KMS-11 (cell line): ENCODE measurements at regions not wholly inside any gene's neighbourhood (a gene's known extent, or its start where the extent isn't known, plus 50 kb on each side); places are given as distances from the start of the nearest gene placed in this dataset.

Source experiments
- H2AFZ ChIP-seq: fragments of 200-600 bp; sonication (generic); 2 replicates; pipeline ENCODE4 v1.6.1; 2016; ENCODE audit warnings: antibody characterized with exemption, mixed run types, low read depth
- H3K27ac ChIP-seq: fragments of 200-600 bp; sonication (generic); 2 replicates; pipeline ENCODE4 v1.6.1; 2016; ENCODE audit warnings: mild to moderate bottlenecking, mixed run types
- H3K27me3 ChIP-seq: fragments of 200-600 bp; sonication (generic); 2 replicates; pipeline ENCODE4 v1.6.1; 2017; ENCODE audit warnings: mild to moderate bottlenecking, low read depth, mixed run types, moderate library complexity; ENCODE audit not compliant: insufficient read depth
- H3K36me3 ChIP-seq: fragments of 200-600 bp; sonication (generic); 2 replicates; pipeline ENCODE4 v1.6.1; 2017; ENCODE audit warnings: mild to moderate bottlenecking, mixed run types; ENCODE audit not compliant: insufficient read depth
- H3K4me1 ChIP-seq: fragments of 200-600 bp; sonication (generic); 2 replicates; pipeline ENCODE4 v1.6.1; 2016; ENCODE audit warnings: mild to moderate bottlenecking, low read depth, mixed run types; ENCODE audit not compliant: poor library complexity, severe bottlenecking
- H3K4me2 ChIP-seq: fragments of 200-600 bp; sonication (generic); 2 replicates; pipeline ENCODE4 v1.7.0; 2016; ENCODE audit warnings: mild to moderate bottlenecking, mixed run types
- H3K4me3 ChIP-seq: fragments of 200-600 bp; sonication (generic); IDR thresholded peaks from 2 replicates; pipeline ENCODE4 v1.6.1; 2017; ENCODE audit warnings: low read depth, low read length, mixed read lengths; ENCODE audit not compliant: insufficient read depth
- H3K79me2 ChIP-seq: fragments of 200-600 bp; sonication (generic); 2 replicates; pipeline ENCODE4 v1.6.1; 2016; ENCODE audit warnings: low read depth, mixed run types; ENCODE audit not compliant: insufficient read depth
- H3K9ac ChIP-seq: fragments of 200-600 bp; sonication (generic); 2 replicates; pipeline ENCODE4 v1.6.1; 2016; ENCODE audit warnings: mild to moderate bottlenecking, mixed run types
- H4K20me1 ChIP-seq: fragments of 200-600 bp; sonication (generic); 2 replicates; pipeline ENCODE4 v1.6.1; 2016; ENCODE audit warnings: mild to moderate bottlenecking, mixed run types; ENCODE audit not compliant: insufficient read depth
- TF ChIP-seq, protein P1 (sequence below): fragments of 200-600 bp; sonication (generic); conservative IDR thresholded peaks from 2 replicates; pipeline ENCODE4 v1.6.1; 2017; ENCODE audit warnings: low read depth, mild to moderate bottlenecking, antibody characterized with exemption, low read length, moderate library complexity, mixed read lengths

- Histone ChIP-seq H3K27ac (no peak overlapping the region), H3K27me3 (no peaks in the 10 kb centered on the region; the same call in 1 of the 2 replicates), H3K36me3 (no peaks in the 10 kb centered on the region), H3K4me3 (no peak overlapping the region), H3K9ac (no peak overlapping the region), H3K79me2 (no peaks in the 10 kb centered on the region), H2AFZ (no peak overlapping the region), H3K4me2 (no peak overlapping the region), H3K4me1 (no peaks in the 10 kb centered on the region), H4K20me1 (no peaks in the 10 kb centered on the region)
- TF ChIP-seq, protein P1, sequence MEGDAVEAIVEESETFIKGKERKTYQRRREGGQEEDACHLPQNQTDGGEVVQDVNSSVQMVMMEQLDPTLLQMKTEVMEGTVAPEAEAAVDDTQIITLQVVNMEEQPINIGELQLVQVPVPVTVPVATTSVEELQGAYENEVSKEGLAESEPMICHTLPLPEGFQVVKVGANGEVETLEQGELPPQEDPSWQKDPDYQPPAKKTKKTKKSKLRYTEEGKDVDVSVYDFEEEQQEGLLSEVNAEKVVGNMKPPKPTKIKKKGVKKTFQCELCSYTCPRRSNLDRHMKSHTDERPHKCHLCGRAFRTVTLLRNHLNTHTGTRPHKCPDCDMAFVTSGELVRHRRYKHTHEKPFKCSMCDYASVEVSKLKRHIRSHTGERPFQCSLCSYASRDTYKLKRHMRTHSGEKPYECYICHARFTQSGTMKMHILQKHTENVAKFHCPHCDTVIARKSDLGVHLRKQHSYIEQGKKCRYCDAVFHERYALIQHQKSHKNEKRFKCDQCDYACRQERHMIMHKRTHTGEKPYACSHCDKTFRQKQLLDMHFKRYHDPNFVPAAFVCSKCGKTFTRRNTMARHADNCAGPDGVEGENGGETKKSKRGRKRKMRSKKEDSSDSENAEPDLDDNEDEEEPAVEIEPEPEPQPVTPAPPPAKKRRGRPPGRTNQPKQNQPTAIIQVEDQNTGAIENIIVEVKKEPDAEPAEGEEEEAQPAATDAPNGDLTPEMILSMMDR: no peak
Observed at GRCh38 chr22:27144321-27144720, 486.9 kb downstream of the MIAT start.

GRCh38 chr22:27146866-27147633 is 489.7 kb downstream of the MIAT start:
- H3K79me2 ChIP-seq: no peaks in the 10 kb centered on the region
- no peaks in the 10 kb centered on the region for H3K4me1 ChIP-seq
- no peak overlapping the region for H3K9ac ChIP-seq
- H3K4me3 ChIP-seq: no peak overlapping the region
- H3K27me3 ChIP-seq: peaks cover 3% of the 10 kb centered on the region; the same call in 1 of the 2 replicates
- no peaks in the 10 kb centered on the region for H3K36me3 ChIP-seq
- H2AFZ ChIP-seq: no peak overlapping the region
- H4K20me1 ChIP-seq: no peaks in the 10 kb centered on the region
- H3K4me2 ChIP-seq: no peak overlapping the region
- no peak overlapping the region for H3K27ac ChIP-seq
- TF ChIP-seq, protein P1: no peak

- no peak overlapping the region for H3K27ac ChIP-seq
- no peaks in the 10 kb centered on the region for H3K79me2 ChIP-seq
- no peak overlapping the region for H3K4me3 ChIP-seq
- peaks cover 3% of the 10 kb centered on the region; the same call in 1 of the 2 replicates for H3K27me3 ChIP-seq
- no peaks in the 10 kb centered on the region for H3K4me1 ChIP-seq
- no peak overlapping the region for H3K9ac ChIP-seq
- H3K4me2 ChIP-seq: no peak overlapping the region
- H3K36me3 ChIP-seq: no peaks in the 10 kb centered on the region
- H4K20me1 ChIP-seq: no peaks in the 10 kb centered on the region
- H2AFZ ChIP-seq: no peak overlapping the region
- TF ChIP-seq, protein P1: no peak
Observed at GRCh38 chr22:27148055-27148454, 490.7 kb downstream of the MIAT start.

DNA sequence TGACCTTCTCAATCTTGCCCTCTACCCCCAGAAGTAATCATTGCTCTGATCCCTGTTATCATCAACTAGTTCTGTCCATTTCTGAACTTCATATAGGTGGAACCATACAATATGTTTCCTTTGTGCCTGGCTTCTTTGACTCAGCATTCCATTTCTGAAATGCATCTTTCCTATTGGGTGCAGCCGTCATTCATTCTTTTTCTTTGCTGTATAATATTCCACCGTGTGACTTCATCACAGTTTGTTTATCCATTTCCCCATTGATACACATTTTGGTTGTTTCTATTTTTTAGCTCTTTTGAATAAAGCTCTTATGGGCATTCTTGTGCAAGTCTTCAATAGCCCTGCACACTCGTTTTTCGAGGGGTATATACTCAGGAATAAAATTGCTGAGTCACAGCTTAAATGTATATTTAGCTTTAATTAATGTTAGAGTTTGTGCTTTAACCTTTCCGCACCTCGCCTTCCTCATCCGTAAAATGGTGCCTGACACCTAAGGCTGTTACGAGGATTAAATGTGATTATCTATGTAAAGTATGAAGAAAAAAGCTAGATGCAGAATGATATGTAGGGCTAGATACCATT is 491.6 kb downstream of the MIAT start:
- no peaks in the 10 kb centered on the region for H3K36me3 ChIP-seq
- H3K4me3 ChIP-seq: no peak overlapping the region
- no peak overlapping the region for H2AFZ ChIP-seq
- no peaks in the 10 kb centered on the region for H3K79me2 ChIP-seq
- H4K20me1 ChIP-seq: no peaks in the 10 kb centered on the region
- no peak overlapping the region for H3K9ac ChIP-seq
- TF ChIP-seq, protein P1: no peak
- no peak overlapping the region for H3K27ac ChIP-seq
- no peaks in the 10 kb centered on the region for H3K4me1 ChIP-seq
- H3K27me3 ChIP-seq: peaks cover 3% of the 10 kb centered on the region; the same call in 1 of the 2 replicates
- no peak overlapping the region for H3K4me2 ChIP-seq
